ENCODE measurements at regions not wholly inside any gene's neighbourhood (a gene's known extent, or its start where the extent isn't known, plus 50 kb on each side); places are given as distances from the start of the nearest gene placed in this dataset.

- 67% methylated on average over 1 of the region's 1 CpG; no CpG with 5 or more reads in 1 of the 2 experiments for WGBS, 2 experiments (ENCODE audit: extremely low coverage in 1 of 2, insufficient coverage in 1 of 2, insufficient read length in 1 of 2, insufficient replicate concordance in 2 of 2, low coverage in 1 of 2, low lambda C conversion rate in 2 of 2, missing lambda C conversion rate in 1 of 2)
- Histone ChIP-seq H3K4me3 (ENCODE audit: extremely low read depth in 1 of 4, insufficient read depth in 2 of 4, low read depth in 3 of 4, low read length in 4 of 4) (no peak overlapping the region), H3K9ac (replicated peaks in 1 of 4; ENCODE audit: extremely low read depth in 1 of 4, low read depth in 3 of 4, low read length in 3 of 4) (no peak overlapping the region), H3K79me2 (ENCODE audit: control insufficient read depth in 1 of 2, insufficient read depth in 2 of 2, low read length in 2 of 2) (no peaks in the 10 kb centered on the region), H2BK120ac (replicated peaks; ENCODE audit: low read depth, low read length) (no peak overlapping the region), H3K56ac (replicated peaks; ENCODE audit: insufficient read length, low read depth, low read length) (no peak overlapping the region), H3K4me1 (replicated peaks in 1 of 4; ENCODE audit: control insufficient read depth in 3 of 4, insufficient read depth in 4 of 4, low read length in 3 of 4) (no peaks in the 10 kb centered on the region), H3K18ac (ENCODE audit: extremely low read depth, low read length) (no peak overlapping the region), H2BK5ac (ENCODE audit: low read depth, low read length) (no peak overlapping the region), H3K4me2 (ENCODE audit: insufficient read depth in 1 of 2, low read depth in 2 of 2, low read length in 2 of 2) (no peak overlapping the region), H3K27ac (ENCODE audit: low read depth, low read length) (no peak overlapping the region), H2AK5ac (ENCODE audit: low read depth, low read length) (no peak overlapping the region), H4K8ac (ENCODE audit: extremely low read depth, insufficient read depth, low read length) (no peak overlapping the region), H4K5ac (ENCODE audit: insufficient read length, low read depth, low read length) (no peak overlapping the region), H3K4ac (replicated peaks; ENCODE audit: insufficient read length, low read depth, low read length) (no peak overlapping the region), H4K20me1 (replicated peaks in 1 of 2; ENCODE audit: control insufficient read depth in 1 of 2, insufficient read depth in 2 of 2, low read length in 2 of 2) (peaks cover 0 to 1% of the 10 kb centered on the region in 2 experiments), H4K91ac (replicated peaks; ENCODE audit: insufficient read length, low read length) (no peak overlapping the region), H3K27me3 (replicated peaks in 1 of 4; ENCODE audit: control insufficient read depth in 3 of 4, extremely low read depth in 1 of 4, insufficient read depth in 3 of 4, low read length in 3 of 4) (no peaks in the 10 kb centered on the region), H3K14ac (ENCODE audit: insufficient read length) (no peak overlapping the region), H2BK15ac (ENCODE audit: low read length) (no peak overlapping the region), H2BK12ac (ENCODE audit: low read depth, low read length) (no peak overlapping the region), H3K23ac (ENCODE audit: insufficient read length) (no peak overlapping the region), H2BK20ac (ENCODE audit: low read length) (no peak overlapping the region), H3K23me2 (ENCODE audit: low read depth, low read length) (peaks cover 3% of the 10 kb centered on the region; the same call in 1 of the 2 replicates), H3K36me3 (ENCODE audit: control insufficient read depth in 2 of 4, insufficient read depth in 4 of 4, low read length in 3 of 4) (no peaks in the 10 kb centered on the region), H2AFZ (ENCODE audit: low read length) (no peak overlapping the region), H3K9me3 (ENCODE audit: insufficient read depth in 2 of 2, low read depth in 1 of 2, low read length in 1 of 2) (0 out of 4 replicates have a peak, but pooled peaks cover 0 to 7% of the 10 kb centered on the region in 2 experiments), H3K79me1 (ENCODE audit: low read depth, low read length) (no peaks in the 10 kb centered on the region)
- TF ChIP-seq SUZ12 (IDR thresholded peaks at IDR 0.05; ENCODE audit: low read length), result no peak
- TF ChIP-seq E2F6 (IDR thresholded peaks at IDR 0.05), result no peak
- TF ChIP-seq RBBP5 (IDR thresholded peaks at IDR 0.05; ENCODE audit: borderline replicate concordance, low read depth, low read length), result no peak
- TF ChIP-seq SRF (IDR thresholded peaks at IDR 0.05; ENCODE audit: low read depth, low read length), result no peak
- TF ChIP-seq CBX8 (IDR thresholded peaks at IDR 0.05; ENCODE audit: borderline replicate concordance, low read depth, low read length), result no peak
- no peak for TF ChIP-seq CHD1 (IDR thresholded peaks at IDR 0.05; ENCODE audit: low read depth, low read length)
- no peak for TF ChIP-seq FOSL1 (IDR thresholded peaks at IDR 0.05; ENCODE audit: insufficient read depth, low read depth, low read length)
- no peak for TF ChIP-seq SIRT6 (IDR thresholded peaks at IDR 0.05; ENCODE audit: low read length)
- ChIA-PET CTCF (ENCODE audit: partially characterized antibody) (no interaction called here), POLR2A (ENCODE audit: partially characterized antibody) (no interaction called here)
- FAIRE-seq, result no peak
- DNase-seq (ENCODE audit: low read depth in 1 of 2, low spot score in 2 of 2), result no peak
These were observed 50.9 kb upstream of the ME3 start for GRCh38 chr11:86723281-86723680.
